OCI-LY7 (cell line): ENCODE measurements at regions not wholly inside any gene's neighbourhood (a gene's known extent, or its start where the extent isn't known, plus 50 kb on each side); places are given as distances from the start of the nearest gene placed in this dataset.

Experiments
- BruUV-seq: library from RNA; stranded (reverse); fragments of 400-500 nt; replicated peaks from 2 replicates; lab custom pipeline; 2021; lab: Mats Ljungman, UMichigan
- CTCF ChIA-PET: fragments of 300-600 bp; sonication (Branson Sonifier 250); formaldehyde crosslinking; loops from one replicate; lab custom pipeline; 2022; ENCODE audit warnings: antibody characterized with exemption; ENCODE audit not compliant: unreplicated experiment; lab: Charles Lee
- POLR2A ChIA-PET: fragments of 300-600 bp; sonication (Branson Sonifier 250); formaldehyde crosslinking; loops from one replicate; lab custom pipeline; 2022; ENCODE audit warnings: antibody characterized with exemption; lab: Charles Lee
- DNase-seq: peaks from one replicate; pipeline ENCODE4 v3.0.0-alpha.2; 2015; ENCODE audit warnings: low spot score
- H2AFZ ChIP-seq: fragments of 200-600 bp; sonication (generic), shearing (Covaris generic); 2 replicates; pipeline ENCODE4 v1.6.1; 2014; ENCODE audit warnings: mild to moderate bottlenecking, antibody characterized with exemption, low read length, moderate library complexity
- H3K27ac ChIP-seq: fragments of 200-600 bp; sonication (generic); 2 replicates; pipeline ENCODE4 v1.5.1; 2014; ENCODE audit warnings: mixed run types, low read depth, mild to moderate bottlenecking, moderate library complexity, low read length, inconsistent platforms; ENCODE audit not compliant: poor library complexity, severe bottlenecking
- H3K36me3 ChIP-seq: fragments of 200-600 bp; sonication (generic); 2 replicates; pipeline ENCODE4 v1.6.1; 2014; ENCODE audit warnings: mild to moderate bottlenecking, antibody characterized with exemption, low read length, moderate library complexity, mixed read lengths; ENCODE audit not compliant: insufficient read depth
- H3K4me1 ChIP-seq: fragments of 200-600 bp; sonication (generic); 2 replicates; pipeline ENCODE4 v1.5.1; 2014; ENCODE audit warnings: mild to moderate bottlenecking, low read length; ENCODE audit not compliant: insufficient read depth, poor library complexity, severe bottlenecking
- H3K4me2 ChIP-seq: fragments of 200-600 bp; sonication (generic); 2 replicates; pipeline ENCODE4 v1.6.1; 2014; ENCODE audit warnings: mild to moderate bottlenecking, low read length
- H3K4me3 ChIP-seq: fragments of 200-600 bp; sonication (generic); 2 replicates; pipeline ENCODE4 v1.5.1; 2014; ENCODE audit warnings: mild to moderate bottlenecking, low read depth, low read length; ENCODE audit not compliant: poor library complexity, severe bottlenecking
- H3K79me2 ChIP-seq: fragments of 200-600 bp; sonication (generic); 2 replicates; pipeline ENCODE4 v1.6.1; 2016; ENCODE audit warnings: low read depth, mild to moderate bottlenecking, low read length, moderate library complexity, mixed read lengths; ENCODE audit not compliant: insufficient read depth
- H3K9me2 ChIP-seq: fragments of 200-600 bp; sonication (generic); 2 replicates; pipeline ENCODE4 v1.6.1; 2016; ENCODE audit warnings: mild to moderate bottlenecking, low read length, mixed read lengths; ENCODE audit not compliant: insufficient read depth
- H3K9me3 ChIP-seq: fragments of 200-600 bp; sonication (generic); 2 replicates; pipeline ENCODE4 v1.6.1; 2014; ENCODE audit warnings: mild to moderate bottlenecking, mixed run types, low read length, mixed read lengths
- H4K20me1 ChIP-seq: fragments of 200-600 bp; sonication (generic); 2 replicates; pipeline ENCODE4 v1.6.1; 2014; ENCODE audit warnings: mild to moderate bottlenecking, antibody characterized with exemption, low read length, moderate library complexity, mixed read lengths; ENCODE audit not compliant: insufficient read depth
- CTCF ChIP-seq: fragments of 200-600 bp; sonication (generic); conservative IDR thresholded peaks from 2 replicates; pipeline ENCODE4 v1.5.1; 2014; ENCODE audit warnings: mild to moderate bottlenecking, antibody characterized with exemption, low read length, moderate library complexity, mixed read lengths
- EZH2phosphoT487 ChIP-seq: fragments of 200-600 bp; sonication (generic); IDR thresholded peaks from 2 replicates; pipeline ENCODE4 v1.6.1; 2018; ENCODE audit warnings: low read depth, borderline replicate concordance, mild to moderate bottlenecking, mixed run types, antibody characterized with exemption, low read length, moderate library complexity, mixed read lengths
- intact Hi-C: fragments of 100-400 bp; cut with micrococcal nuclease; formaldehyde crosslinking; loops from one replicate; pipeline ENCODE4 v1.10.0; 2022; ENCODE audit not compliant: unreplicated experiment

DNA sequence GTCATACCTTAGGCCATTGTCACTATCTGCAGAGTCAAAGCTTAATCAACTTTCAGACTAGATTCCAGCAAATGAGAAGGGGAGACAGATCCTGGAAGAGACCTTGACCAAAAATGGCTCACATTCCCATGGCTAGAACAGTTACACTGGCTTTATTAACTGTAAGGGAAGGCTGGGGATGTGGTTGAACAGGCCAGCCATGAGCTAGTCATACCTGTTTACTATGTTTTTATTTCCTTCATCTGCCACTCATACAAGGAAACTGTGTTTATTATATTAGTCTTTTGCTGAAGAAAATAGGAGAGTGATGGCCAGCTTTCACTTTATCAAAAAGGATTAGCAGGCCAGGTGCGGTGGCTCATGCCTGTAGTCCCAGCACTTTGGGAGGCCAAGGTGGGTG, 319.7 kb downstream of the RAPGEF2 start:
- H3K9me2 ChIP-seq, result no peaks in the 10 kb centered on the region
- no peak overlapping the region for H2AFZ ChIP-seq
- no peak overlapping the region for H3K27ac ChIP-seq
- no peaks in the 10 kb centered on the region for H3K9me3 ChIP-seq
- TF ChIP-seq CTCF (no peak), EZH2phosphoT487 (no peak)
- H3K4me1 ChIP-seq, result no peaks in the 10 kb centered on the region
- H3K36me3 ChIP-seq, result no peaks in the 10 kb centered on the region
- H4K20me1 ChIP-seq, result no peaks in the 10 kb centered on the region
- no peak for DNase-seq
- H3K4me3 ChIP-seq, result no peak overlapping the region
- ChIA-PET POLR2A (interaction anchor here (0.6 to 1.1 kb wide), 4 partner anchors 19 to 99 kb away, joined by 3 to 5 read pairs (median 4); no protein-coding TSS in a partner anchor), CTCF (no interaction called here)
- no TSS peak for BruUV-seq
- intact Hi-C loops, result no loop called here
- no peak overlapping the region for H3K4me2 ChIP-seq
- no peaks in the 10 kb centered on the region for H3K79me2 ChIP-seq

- DNase-seq, result no peak
- Histone ChIP-seq H3K36me3 (no peaks in the 10 kb centered on the region), H2AFZ (no peak overlapping the region), H3K79me2 (no peaks in the 10 kb centered on the region), H3K4me1 (no peaks in the 10 kb centered on the region), H3K27ac (no peak overlapping the region), H3K9me3 (no peaks in the 10 kb centered on the region), H3K4me3 (no peak overlapping the region), H4K20me1 (no peaks in the 10 kb centered on the region), H3K9me2 (no peaks in the 10 kb centered on the region), H3K4me2 (no peak overlapping the region)
- BruUV-seq, result no TSS peak
- CTCF ChIA-PET, result no interaction called here
- TF ChIP-seq CTCF (no peak), EZH2phosphoT487 (no peak)
- POLR2A ChIA-PET, result no interaction called here
- intact Hi-C loops, result no loop called here
Observed at GRCh38 chr4:159425737-159426305, 322.9 kb downstream of the RAPGEF2 start.

DNA sequence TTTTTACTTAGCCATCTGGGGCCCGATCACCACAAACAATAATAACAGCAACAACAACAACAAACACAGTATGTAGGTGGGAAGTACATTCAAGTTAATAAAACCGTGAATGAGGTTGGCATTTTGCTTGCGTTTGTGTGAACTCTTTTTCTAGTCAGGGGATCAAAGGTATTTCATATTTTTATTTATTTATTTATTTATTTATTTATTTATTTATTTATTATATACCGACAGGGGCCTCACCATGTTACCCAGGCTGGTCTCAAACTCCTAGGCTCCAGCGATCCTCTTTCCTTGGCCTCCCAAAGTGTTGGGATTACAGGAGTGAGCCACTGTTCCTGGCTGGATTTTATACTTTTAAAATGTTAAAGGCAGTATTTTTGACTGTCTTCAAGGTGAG, 325.4 kb downstream of the RAPGEF2 start:
- H3K9me3 ChIP-seq, result no peaks in the 10 kb centered on the region
- H3K79me2 ChIP-seq, result no peaks in the 10 kb centered on the region
- H3K36me3 ChIP-seq, result no peaks in the 10 kb centered on the region
- H2AFZ ChIP-seq, result no peak overlapping the region
- ChIA-PET CTCF (no interaction called here), POLR2A (no interaction called here)
- H3K4me1 ChIP-seq, result no peaks in the 10 kb centered on the region
- no TSS peak for BruUV-seq
- DNase-seq, result no peak
- H3K9me2 ChIP-seq, result no peaks in the 10 kb centered on the region
- no peak overlapping the region for H3K4me2 ChIP-seq
- no peak overlapping the region for H3K4me3 ChIP-seq
- TF ChIP-seq CTCF (no peak), EZH2phosphoT487 (no peak)
- intact Hi-C loops, result no loop called here
- H3K27ac ChIP-seq, result no peak overlapping the region
- H4K20me1 ChIP-seq, result no peaks in the 10 kb centered on the region
